Kidney (tissue), 13 donors: ENCODE measurements at regions not wholly inside any gene's neighbourhood (a gene's known extent, or its start where the extent isn't known, plus 50 kb on each side); places are given as distances from the start of the nearest gene placed in this dataset.

Experiments used
- DNase-seq, 5 donors: peaks; one replicate each; pipeline ENCODE4 v3.0.0-alpha.2; 2013 to 2020
- FAIRE-seq: peaks from 2 replicates; lab custom pipeline; 2012; peaks lifted over from hg19 to GRCh38; lab: Jason Lieb, UNC
- H3K27ac ChIP-seq, 2 donors: one replicate each; pipeline ENCODE4 v1.7.0; 2013; ENCODE audit warnings: low read depth in 2 of 2, low read length in 2 of 2, inconsistent platforms in 1 of 2
- H3K27me3 ChIP-seq: one replicate; pipeline ENCODE4 v1.7.1; 2013; ENCODE audit warnings: low read length, inconsistent platforms; ENCODE audit not compliant: control insufficient read depth, insufficient read depth
- H3K36me3 ChIP-seq, 3 donors: one replicate each; pipeline versions ENCODE4 v1.7.0 to v1.7.1; 2013; ENCODE audit warnings: low read length in 3 of 3, control low read depth in 1 of 3, inconsistent platforms in 1 of 3; ENCODE audit not compliant: insufficient read depth in 3 of 3, control insufficient read depth in 2 of 3
- H3K4me1 ChIP-seq, 3 donors: one replicate each; pipeline versions ENCODE4 v1.7.0 to v1.7.1; 2013; ENCODE audit warnings: low read length in 3 of 3, inconsistent platforms in 1 of 3, low read depth in 1 of 3; ENCODE audit not compliant: control insufficient read depth in 2 of 3, insufficient read depth in 2 of 3
- H3K4me3 ChIP-seq, 3 donors: one replicate each; pipeline versions ENCODE4 v1.7.0 to v1.8.1; 2013; ENCODE audit warnings: low read length in 3 of 3, control low read depth in 1 of 3, inconsistent platforms in 1 of 3
- H3K9ac ChIP-seq, 3 donors: one replicate each; pipeline versions ENCODE4 v1.7.0 to v1.7.1; 2013; ENCODE audit warnings: low read length in 3 of 3, control low read depth in 1 of 3, inconsistent platforms in 1 of 3
- H3K9me3 ChIP-seq, 3 donors: one replicate each; pipeline versions ENCODE4 v1.7.0 to v1.7.1; 2013; ENCODE audit warnings: low read length in 3 of 3, control low read depth in 1 of 3, inconsistent platforms in 1 of 3; ENCODE audit not compliant: control insufficient read depth in 2 of 3, insufficient read depth in 1 of 3
- intact Hi-C: fragments of 100-400 bp; cut with DNase I; formaldehyde crosslinking; loops from one replicate; pipeline ENCODE4 v1.11.1; 2022
- TF ChIP-seq, protein P1 (sequence below): IDR thresholded peaks from 3 replicates; pipeline ENCODE4 v1.5.1; 2012; ENCODE audit warnings: mild to moderate bottlenecking, moderate library complexity, borderline replicate concordance; ENCODE audit not compliant: insufficient read depth; ENCODE audit errors: extremely low read depth
- donor health status: control.
- donor health status: control.
- donor health status: control.
- donor health status: control.
- donor health status: control.
- donor health status: DM: yes; HTN: yes; CAD: no.
- donor health status: Normal renal cell carcinoma (clear cell type).

GRCh38 chr14:27078191-27078590 lies 480.4 kb upstream of the NOVA1 start:
- intact Hi-C loops = no loop called here
- Histone ChIP-seq H3K27ac (no peak overlapping the region), H3K36me3 (no peaks in the 10 kb centered on the region), H3K27me3 (no peaks in the 10 kb centered on the region), H3K9me3 (no peaks in the 10 kb centered on the region), H3K9ac (no peak overlapping the region), H3K4me1 (peaks cover 0 to 4% (median 2%) of the 10 kb centered on the region in 3 donors), H3K4me3 (no peak overlapping the region)
- FAIRE-seq (no peak), DNase-seq (no peak)
- TF ChIP-seq, protein P1, sequence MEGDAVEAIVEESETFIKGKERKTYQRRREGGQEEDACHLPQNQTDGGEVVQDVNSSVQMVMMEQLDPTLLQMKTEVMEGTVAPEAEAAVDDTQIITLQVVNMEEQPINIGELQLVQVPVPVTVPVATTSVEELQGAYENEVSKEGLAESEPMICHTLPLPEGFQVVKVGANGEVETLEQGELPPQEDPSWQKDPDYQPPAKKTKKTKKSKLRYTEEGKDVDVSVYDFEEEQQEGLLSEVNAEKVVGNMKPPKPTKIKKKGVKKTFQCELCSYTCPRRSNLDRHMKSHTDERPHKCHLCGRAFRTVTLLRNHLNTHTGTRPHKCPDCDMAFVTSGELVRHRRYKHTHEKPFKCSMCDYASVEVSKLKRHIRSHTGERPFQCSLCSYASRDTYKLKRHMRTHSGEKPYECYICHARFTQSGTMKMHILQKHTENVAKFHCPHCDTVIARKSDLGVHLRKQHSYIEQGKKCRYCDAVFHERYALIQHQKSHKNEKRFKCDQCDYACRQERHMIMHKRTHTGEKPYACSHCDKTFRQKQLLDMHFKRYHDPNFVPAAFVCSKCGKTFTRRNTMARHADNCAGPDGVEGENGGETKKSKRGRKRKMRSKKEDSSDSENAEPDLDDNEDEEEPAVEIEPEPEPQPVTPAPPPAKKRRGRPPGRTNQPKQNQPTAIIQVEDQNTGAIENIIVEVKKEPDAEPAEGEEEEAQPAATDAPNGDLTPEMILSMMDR = no peak

DNA sequence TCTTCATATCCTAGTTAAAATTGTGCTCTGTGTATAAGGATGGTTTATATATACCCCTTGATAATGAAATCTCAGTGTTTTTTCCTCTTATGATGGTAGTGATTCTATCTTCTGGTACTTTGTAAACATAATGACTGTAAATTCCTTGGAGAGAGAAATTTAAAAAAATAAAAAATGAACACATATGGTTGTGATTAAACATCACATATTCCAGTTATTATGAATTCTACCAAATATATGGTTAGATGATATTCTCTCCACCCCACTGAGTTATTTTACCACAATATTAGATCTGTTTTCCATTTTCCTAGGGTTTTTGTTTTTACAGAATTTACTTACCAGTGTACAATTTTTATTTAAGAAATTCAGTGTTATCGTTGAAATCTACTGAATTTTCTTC lies 481.9 kb upstream of the NOVA1 start:
- no peak overlapping the region for H3K9ac ChIP-seq
- intact Hi-C loops = no loop called here
- H3K4me1 ChIP-seq = peaks cover 0 to 4% (median 2%) of the 10 kb centered on the region in 3 donors
- no peak for DNase-seq
- no peak overlapping the region for H3K4me3 ChIP-seq
- H3K9me3 ChIP-seq = no peaks in the 10 kb centered on the region
- no peak overlapping the region for H3K27ac ChIP-seq
- FAIRE-seq = no peak
- no peaks in the 10 kb centered on the region for H3K36me3 ChIP-seq
- TF ChIP-seq, protein P1 = no peak
- H3K27me3 ChIP-seq = no peaks in the 10 kb centered on the region

- TF ChIP-seq, protein P1 = no peak
- intact Hi-C loops = no loop called here
- no peak for DNase-seq
- no peak for FAIRE-seq
- Histone ChIP-seq H3K4me3 (no peak overlapping the region), H3K9ac (no peak overlapping the region), H3K4me1 (no peaks in the 10 kb centered on the region), H3K27me3 (no peaks in the 10 kb centered on the region), H3K36me3 (no peaks in the 10 kb centered on the region), H3K27ac (no peak overlapping the region), H3K9me3 (no peaks in the 10 kb centered on the region)
Observed at GRCh38 chr14:27085500-27085899, 487.7 kb upstream of the NOVA1 start.

DNA sequence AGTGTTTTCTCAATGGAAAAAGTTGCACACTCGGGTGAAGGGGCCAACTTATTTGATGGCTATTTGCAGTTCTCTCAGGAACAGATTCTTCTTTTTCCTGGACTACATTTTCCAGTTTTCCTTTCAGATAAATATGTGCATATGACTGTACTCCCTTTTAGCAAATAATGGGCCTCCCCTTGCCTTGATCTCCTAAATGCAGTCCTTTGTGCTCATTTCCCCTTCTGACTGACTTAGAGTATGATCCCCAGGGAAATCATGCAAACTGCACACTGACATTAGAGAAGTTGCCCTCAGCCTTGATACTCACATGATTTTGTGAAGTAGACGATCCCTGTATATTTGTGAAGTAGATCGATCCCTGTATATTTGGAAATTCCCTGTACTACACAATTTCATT lies 492.9 kb upstream of the NOVA1 start:
- TF ChIP-seq, protein P1 = no peak

More for the DNA sequence above, 492.9 kb upstream of the NOVA1 start:
- DNase-seq = no peak
- Histone ChIP-seq H3K27me3 (no peaks in the 10 kb centered on the region), H3K4me3 (no peak overlapping the region), H3K9me3 (no peaks in the 10 kb centered on the region), H3K27ac (no peak overlapping the region), H3K9ac (no peak overlapping the region), H3K4me1 (no peaks in the 10 kb centered on the region), H3K36me3 (no peaks in the 10 kb centered on the region)
- intact Hi-C loops = no loop called here
- FAIRE-seq = no peak
